Spleen (tissue), 11 donors: ENCODE measurements at regions not wholly inside any gene's neighbourhood (a gene's known extent, or its start where the extent isn't known, plus 50 kb on each side); places are given as distances from the start of the nearest gene placed in this dataset.

Experiments
- DNase-seq: peaks from one replicate; pipeline ENCODE4 v3.0.0-alpha.2; 2020
- H3K27ac ChIP-seq, 8 donors: fragments of 200-600 bp; sonication (generic) in 7 of 8; 1 replicate in 4 of 8; 2 replicates in 4 of 8; pipeline versions ENCODE4 v1.5.0 to v1.8.0; 2016 to 2021; ENCODE audit warnings: inconsistent platforms in 4 of 8, mild to moderate bottlenecking in 4 of 8, moderate library complexity in 1 of 8
- H3K27me3 ChIP-seq, 7 donors: fragments of 200-600 bp; sonication (generic) in 6 of 7; replicated peaks in 1 of 7; 1 replicate in 4 of 7; 2 replicates in 3 of 7; pipeline versions ENCODE4 v1.5.0 to v1.8.0; 2016 to 2021; ENCODE audit warnings: inconsistent platforms in 3 of 7, mild to moderate bottlenecking in 1 of 7
- H3K36me3 ChIP-seq, 6 donors: fragments of 200-600 bp; sonication (generic) in 5 of 6; 1 replicate in 4 of 6; 2 replicates in 2 of 6; pipeline versions ENCODE4 v1.5.0 to v1.8.0; 2016 to 2021; ENCODE audit warnings: inconsistent platforms in 2 of 6
- H3K4me1 ChIP-seq, 6 donors: fragments of 200-600 bp; sonication (generic) in 5 of 6; 1 replicate in 3 of 6; 2 replicates in 3 of 6; pipeline versions ENCODE4 v1.5.0 to v1.8.0; 2016 to 2021; ENCODE audit warnings: inconsistent platforms in 3 of 6
- H3K4me3 ChIP-seq, 8 donors: fragments of 200-600 bp; sonication (generic) in 7 of 8; 1 replicate in 4 of 8; 2 replicates in 4 of 8; pipeline versions ENCODE4 v1.5.0 to v1.8.0; 2016 to 2021; ENCODE audit warnings: inconsistent platforms in 4 of 8, mild to moderate bottlenecking in 4 of 8, moderate library complexity in 2 of 8
- H3K9me3 ChIP-seq, 8 donors: fragments of 200-600 bp; sonication (generic) in 7 of 8; 1 replicate in 4 of 8; 2 replicates in 4 of 8; pipeline versions ENCODE4 v1.5.0 to v1.8.0; 2016 to 2021; ENCODE audit warnings: inconsistent platforms in 4 of 8
- POLR2A ChIP-seq, 3 donors: fragments of 450-650 bp; IDR thresholded peaks; one replicate each; pipeline ENCODE4 v1.5.1; 2017; ENCODE audit warnings: antibody characterized with exemption in 3 of 3, mild to moderate bottlenecking in 1 of 3
- POLR2AphosphoS5 ChIP-seq, 3 donors: sonication (generic); formaldehyde crosslinking; IDR thresholded peaks; one replicate each; pipeline ENCODE4 v1.5.1; 2017; ENCODE audit warnings: antibody characterized with exemption in 3 of 3
- WGBS, 5 donors: extraction: QIAGEN DNeasy Blood & Tissue Kit in 3 of 5; methylation state at CpG; one replicate each; pipeline versions ENCODE4 v1.1.5 to v1.1.7; 2013 to 2018; 5-methylcytosine and 5-hydroxymethylcytosine counted together
- intact Hi-C: fragments of 100-400 bp; cut with DNase I; formaldehyde crosslinking; loops from one replicate; pipeline ENCODE4 v1.15.0; 2023; ENCODE audit warnings: low total_unique reads
- TF ChIP-seq, protein P1 (sequence below), 11 experiments: fragments of 200-600 bp in 7 of 11; fragments of 450-650 bp in 4 of 11; sonication (generic) in 4 of 11; IDR thresholded peaks in 8 of 11; conservative IDR thresholded peaks in 3 of 11; 1 replicate in 7 of 11; 2 replicates in 4 of 11; pipeline versions ENCODE4 v1.4.0 to v1.8.0; 2016 to 2021; ENCODE audit warnings: antibody characterized with exemption in 11 of 11, inconsistent platforms in 4 of 11, mild to moderate bottlenecking in 1 of 11
- donor health status: healthy with polysubstance abuse.
- donor health status: DM: no; HTN: no; CAD: no; lungs with moderate emphysema.
- donor health status: DM: no; HTN: no; CAD: no.
- donor health status: Bipolar disorder and iron deficiency.
- donor health status: healthy.
- donor health status: DM: no; HTN: no; CAD: no.
- donor health status: DM: yes; HTN: yes; CAD: no.

DNA sequence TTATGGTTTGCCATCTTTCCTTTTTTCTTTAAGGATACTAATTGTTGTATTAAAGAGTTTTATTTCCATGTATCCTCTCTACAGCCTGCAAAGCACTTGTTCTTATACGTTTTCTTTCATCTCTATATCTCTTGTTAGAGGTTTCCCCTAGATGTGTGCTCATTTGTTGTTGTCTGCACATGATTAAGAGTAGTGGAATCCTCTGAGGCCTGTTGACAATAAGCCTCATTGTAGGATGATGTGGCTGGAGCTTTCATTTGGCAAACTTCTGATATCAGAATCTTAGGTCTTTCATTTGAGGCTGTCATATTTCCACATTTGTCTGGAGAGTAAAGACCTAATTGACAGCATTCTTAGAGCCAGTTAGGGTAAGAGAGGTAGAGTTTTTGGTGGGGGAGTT is 506.0 kb downstream of the DIPK2A start:
- DNase-seq: no peak
- no peaks in the 10 kb centered on the region for H3K36me3 ChIP-seq
- H3K4me1 ChIP-seq: no peaks in the 10 kb centered on the region
- no peaks in the 10 kb centered on the region for H3K9me3 ChIP-seq
- intact Hi-C loops: no loop called here
- TF ChIP-seq POLR2AphosphoS5 (IDR thresholded peaks at IDR 0.05) (no peak), POLR2A (IDR thresholded peaks at IDR 0.05) (no peak)
- TF ChIP-seq, protein P1, sequence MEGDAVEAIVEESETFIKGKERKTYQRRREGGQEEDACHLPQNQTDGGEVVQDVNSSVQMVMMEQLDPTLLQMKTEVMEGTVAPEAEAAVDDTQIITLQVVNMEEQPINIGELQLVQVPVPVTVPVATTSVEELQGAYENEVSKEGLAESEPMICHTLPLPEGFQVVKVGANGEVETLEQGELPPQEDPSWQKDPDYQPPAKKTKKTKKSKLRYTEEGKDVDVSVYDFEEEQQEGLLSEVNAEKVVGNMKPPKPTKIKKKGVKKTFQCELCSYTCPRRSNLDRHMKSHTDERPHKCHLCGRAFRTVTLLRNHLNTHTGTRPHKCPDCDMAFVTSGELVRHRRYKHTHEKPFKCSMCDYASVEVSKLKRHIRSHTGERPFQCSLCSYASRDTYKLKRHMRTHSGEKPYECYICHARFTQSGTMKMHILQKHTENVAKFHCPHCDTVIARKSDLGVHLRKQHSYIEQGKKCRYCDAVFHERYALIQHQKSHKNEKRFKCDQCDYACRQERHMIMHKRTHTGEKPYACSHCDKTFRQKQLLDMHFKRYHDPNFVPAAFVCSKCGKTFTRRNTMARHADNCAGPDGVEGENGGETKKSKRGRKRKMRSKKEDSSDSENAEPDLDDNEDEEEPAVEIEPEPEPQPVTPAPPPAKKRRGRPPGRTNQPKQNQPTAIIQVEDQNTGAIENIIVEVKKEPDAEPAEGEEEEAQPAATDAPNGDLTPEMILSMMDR (IDR thresholded peaks at IDR 0.05 in 8 of 11, conservative IDR thresholded peaks at IDR 0.05 in 3 of 11): no peak
- no peak overlapping the region for H3K4me3 ChIP-seq
- no peaks in the 10 kb centered on the region for H3K27me3 ChIP-seq
- H3K27ac ChIP-seq: no peak overlapping the region
- 68 to 84% (median 76%) methylated on average over 1 of the region's 1 CpG for WGBS, 5 donors

DNA sequence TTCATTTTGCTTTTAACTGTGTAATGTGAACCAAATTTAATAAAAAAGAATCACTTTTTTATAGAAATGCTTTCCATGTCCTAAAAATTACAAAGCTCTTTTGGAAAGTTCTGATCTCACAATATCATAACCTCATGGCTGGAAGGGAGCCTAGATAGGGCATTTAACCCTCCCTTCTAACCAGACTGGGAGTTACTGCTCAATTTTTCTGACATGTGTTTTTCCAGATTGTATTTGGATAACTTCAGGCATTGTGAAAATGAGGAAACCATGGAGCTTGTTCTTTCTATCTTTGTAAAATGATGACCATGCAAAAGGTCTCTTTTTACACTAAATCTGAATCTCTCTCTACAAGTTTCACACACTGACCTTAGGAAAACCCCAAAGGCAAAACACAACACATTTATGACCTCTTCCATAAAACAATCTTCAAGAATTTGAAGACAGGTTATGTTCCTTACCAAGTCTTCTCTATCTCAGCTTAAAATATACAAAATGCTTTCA is 508.8 kb downstream of the DIPK2A start:
- Histone ChIP-seq H3K27ac (no peak overlapping the region), H3K4me3 (no peak overlapping the region), H3K9me3 (no peaks in the 10 kb centered on the region), H3K4me1 (no peaks in the 10 kb centered on the region), H3K36me3 (no peaks in the 10 kb centered on the region), H3K27me3 (no peaks in the 10 kb centered on the region)
- TF ChIP-seq POLR2A (IDR thresholded peaks at IDR 0.05): no peak
- TF ChIP-seq, protein P1 (IDR thresholded peaks at IDR 0.05 in 8 of 11, conservative IDR thresholded peaks at IDR 0.05 in 3 of 11): no peak
- no peak for TF ChIP-seq POLR2AphosphoS5 (IDR thresholded peaks at IDR 0.05)
- intact Hi-C loops: no loop called here
- no peak for DNase-seq

DNA sequence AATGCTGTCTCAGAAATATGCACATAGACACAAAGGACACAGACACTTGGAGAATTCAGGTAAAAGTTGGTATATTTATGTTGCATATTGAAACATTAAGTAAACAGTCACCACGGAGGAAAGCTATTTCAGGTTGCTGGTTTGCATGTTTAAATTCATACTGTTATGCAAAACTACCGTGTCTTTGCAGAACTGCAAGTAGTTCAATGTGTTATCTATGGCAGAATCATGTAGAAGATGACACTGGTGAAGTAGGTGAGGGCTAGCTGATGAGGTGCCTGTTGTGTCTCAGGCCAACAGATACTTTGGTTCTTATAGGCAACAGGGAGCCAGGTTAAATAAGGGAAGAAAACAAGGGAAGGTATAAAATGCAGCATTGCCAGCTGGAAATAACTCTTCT is 511.3 kb downstream of the DIPK2A start:
- intact Hi-C loops: no loop called here
- TF ChIP-seq POLR2A (IDR thresholded peaks at IDR 0.05) (no peak), POLR2AphosphoS5 (IDR thresholded peaks at IDR 0.05) (no peak)
- TF ChIP-seq, protein P1 (IDR thresholded peaks at IDR 0.05 in 8 of 11, conservative IDR thresholded peaks at IDR 0.05 in 3 of 11): no peak
- WGBS, 5 donors: 64 to 76% (median 69%) methylated on average over 2 of the region's 2 CpGs

DNA sequence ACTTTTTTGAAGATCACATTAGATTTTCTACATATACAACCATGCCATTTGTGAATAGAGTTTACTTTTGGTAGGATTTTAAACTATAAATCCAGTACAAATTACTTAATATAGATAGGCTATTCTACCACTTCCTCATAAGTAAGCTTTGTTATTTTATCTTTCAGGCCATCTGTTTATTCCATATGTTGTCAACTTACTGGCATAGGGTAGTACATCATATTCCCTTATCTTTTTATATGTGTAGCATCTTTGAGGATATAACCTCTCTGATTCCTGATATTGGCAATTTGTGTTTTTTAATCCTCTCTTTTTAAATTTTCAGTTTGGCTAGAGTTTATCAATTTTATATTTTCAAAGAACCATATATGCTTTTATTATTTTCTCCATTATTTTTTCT is 515.4 kb downstream of the DIPK2A start:
- no peaks in the 10 kb centered on the region for H3K4me1 ChIP-seq
- H3K4me3 ChIP-seq: no peak overlapping the region
- no peak for DNase-seq
- H3K27me3 ChIP-seq: no peaks in the 10 kb centered on the region
- intact Hi-C loops: no loop called here
- TF ChIP-seq, protein P1 (IDR thresholded peaks at IDR 0.05 in 8 of 11, conservative IDR thresholded peaks at IDR 0.05 in 3 of 11): no peak
- TF ChIP-seq POLR2A (IDR thresholded peaks at IDR 0.05) (no peak), POLR2AphosphoS5 (IDR thresholded peaks at IDR 0.05) (no peak)
- H3K9me3 ChIP-seq: no peaks in the 10 kb centered on the region
- no peaks in the 10 kb centered on the region for H3K36me3 ChIP-seq
- H3K27ac ChIP-seq: no peak overlapping the region

More for the DNA sequence above, 511.3 kb downstream of the DIPK2A start:
- no peaks in the 10 kb centered on the region for H3K36me3 ChIP-seq
- no peak overlapping the region for H3K27ac ChIP-seq
- no peaks in the 10 kb centered on the region for H3K9me3 ChIP-seq
- no peaks in the 10 kb centered on the region for H3K27me3 ChIP-seq
- no peak for DNase-seq
- H3K4me1 ChIP-seq: no peaks in the 10 kb centered on the region
- H3K4me3 ChIP-seq: no peak overlapping the region
